ENCODE measurements at regions not wholly inside any gene's neighbourhood (a gene's known extent, or its start where the extent isn't known, plus 50 kb on each side); places are given as distances from the start of the nearest gene placed in this dataset.
"Not testable (repeated sequence)": the region's sequence is repeated elsewhere in the genome, so short reads cannot be mapped to it uniquely, and the experiment has no call there.

- in situ Hi-C loops (cut with MboI; ENCODE audit: low sequenced_read_pairs) = loop anchor here (10.0 to 25.0 kb wide), 2 partner anchors 99 to 323 kb away; partner anchors contain the start of gene IFNGR1
These were observed 95.0 kb upstream of the IFNGR1 start for GRCh38 chr6:137313928-137314855.

- in situ Hi-C loops (cut with MboI; ENCODE audit: low sequenced_read_pairs) = loop anchor here (10.0 to 25.0 kb wide), 2 partner anchors 98 to 324 kb away; partner anchors contain the start of gene IFNGR1
These were observed 94.0 kb upstream of the IFNGR1 start for GRCh38 chr6:137313211-137313610.

DNA sequence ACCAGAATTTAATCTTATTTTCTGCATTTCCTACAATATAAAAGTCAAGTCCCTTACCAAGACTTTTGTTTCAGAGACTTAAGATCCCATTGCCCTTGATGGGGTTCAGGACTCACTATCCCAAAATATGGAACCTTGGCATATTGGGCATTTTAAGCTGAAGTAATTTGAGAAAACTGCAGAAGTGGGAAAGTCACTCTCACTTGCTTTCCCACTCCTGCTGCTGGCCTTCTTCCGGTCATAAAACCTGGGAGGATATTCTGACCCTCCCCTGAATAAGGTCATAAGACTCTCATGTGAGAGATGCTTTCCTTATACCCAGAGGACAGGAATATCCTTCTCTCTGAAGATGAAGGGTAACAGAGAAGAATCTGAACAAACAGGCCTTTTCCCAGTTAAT, 92.8 kb upstream of the IFNGR1 start:
- in situ Hi-C loops (cut with MboI; ENCODE audit: low sequenced_read_pairs) = loop anchor here (10.0 to 25.0 kb wide), 2 partner anchors 97 to 325 kb away; partner anchors contain the start of gene IFNGR1

- in situ Hi-C loops (cut with MboI; ENCODE audit: low sequenced_read_pairs) = loop anchor here (25.0 kb wide), 1 partner anchor 328 kb away; no protein-coding TSS in a partner anchor
These were observed 90.0 kb upstream of the IFNGR1 start for GRCh38 chr6:137309078-137309762.

GRCh38 chr6:137307163-137307854, 88.1 kb upstream of the IFNGR1 start:
- in situ Hi-C loops (cut with MboI; ENCODE audit: low sequenced_read_pairs) = loop anchor here (25.0 kb wide), 1 partner anchor 330 kb away; no protein-coding TSS in a partner anchor

GRCh38 chr6:137305691-137306090, 86.5 kb upstream of the IFNGR1 start:
- in situ Hi-C loops (cut with MboI; ENCODE audit: low sequenced_read_pairs) = loop anchor here (25.0 kb wide), 1 partner anchor 332 kb away; no protein-coding TSS in a partner anchor

DNA sequence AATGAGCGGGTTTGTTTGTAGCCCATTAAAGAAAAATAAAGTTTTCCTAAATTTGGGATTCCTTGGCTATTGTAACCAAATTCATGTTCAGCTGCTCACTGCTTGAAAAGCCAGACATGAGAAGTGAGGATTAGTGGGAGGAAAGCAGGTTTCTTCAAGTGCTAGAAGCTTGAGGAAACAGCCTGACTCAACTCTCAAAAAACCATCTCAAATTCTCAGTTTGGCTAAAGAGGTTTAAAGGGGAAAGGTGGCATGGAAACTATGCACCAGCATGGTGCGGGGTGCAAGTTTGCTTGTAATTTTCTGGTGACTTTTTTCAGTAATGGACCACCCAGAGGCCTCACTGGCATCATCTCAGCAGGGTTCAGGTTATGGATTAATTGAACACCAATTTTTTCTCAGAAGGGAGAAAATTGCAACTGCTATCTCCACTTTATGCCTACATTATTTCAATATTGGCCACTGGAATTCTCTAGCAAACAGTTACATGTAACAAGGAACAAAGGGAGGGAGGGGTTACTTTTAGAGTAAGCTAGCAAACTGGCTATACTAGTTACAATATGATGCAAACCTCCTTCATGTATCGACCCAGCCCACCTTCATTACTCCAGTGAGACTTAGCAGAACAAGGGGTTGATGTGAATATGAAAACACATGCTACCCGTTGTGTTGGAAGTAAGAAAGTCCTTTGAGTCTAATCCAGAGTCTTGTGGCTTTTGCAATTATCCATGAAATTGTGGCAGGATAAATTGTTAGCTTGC, 85.0 kb upstream of the IFNGR1 start:
- in situ Hi-C loops (cut with MboI; ENCODE audit: low sequenced_read_pairs) = loop anchor here (25.0 kb wide), 1 partner anchor 333 kb away; no protein-coding TSS in a partner anchor

- in situ Hi-C loops (cut with MboI; ENCODE audit: low sequenced_read_pairs) = loop anchor here (25.0 kb wide), 1 partner anchor 334 kb away; no protein-coding TSS in a partner anchor
These were observed 84.3 kb upstream of the IFNGR1 start for GRCh38 chr6:137303441-137303840.

GRCh38 chr6:137299681-137300080, 80.5 kb upstream of the IFNGR1 start:
- in situ Hi-C loops (cut with MboI; ENCODE audit: low sequenced_read_pairs) = loop anchor here (25.0 kb wide), 1 partner anchor 338 kb away; no protein-coding TSS in a partner anchor

- in situ Hi-C loops (cut with MboI; ENCODE audit: low sequenced_read_pairs) = no loop called here
These were observed 78.7 kb upstream of the IFNGR1 start for GRCh38 chr6:137297887-137298286.

GRCh38 chr6:137292326-137292725, 73.1 kb upstream of the IFNGR1 start:
- in situ Hi-C loops (cut with MboI; ENCODE audit: low sequenced_read_pairs) = not testable (repeated sequence)

- in situ Hi-C loops (cut with MboI; ENCODE audit: low sequenced_read_pairs) = no loop called here
These were observed 72.3 kb upstream of the IFNGR1 start for GRCh38 chr6:137291441-137291840.

DNA sequence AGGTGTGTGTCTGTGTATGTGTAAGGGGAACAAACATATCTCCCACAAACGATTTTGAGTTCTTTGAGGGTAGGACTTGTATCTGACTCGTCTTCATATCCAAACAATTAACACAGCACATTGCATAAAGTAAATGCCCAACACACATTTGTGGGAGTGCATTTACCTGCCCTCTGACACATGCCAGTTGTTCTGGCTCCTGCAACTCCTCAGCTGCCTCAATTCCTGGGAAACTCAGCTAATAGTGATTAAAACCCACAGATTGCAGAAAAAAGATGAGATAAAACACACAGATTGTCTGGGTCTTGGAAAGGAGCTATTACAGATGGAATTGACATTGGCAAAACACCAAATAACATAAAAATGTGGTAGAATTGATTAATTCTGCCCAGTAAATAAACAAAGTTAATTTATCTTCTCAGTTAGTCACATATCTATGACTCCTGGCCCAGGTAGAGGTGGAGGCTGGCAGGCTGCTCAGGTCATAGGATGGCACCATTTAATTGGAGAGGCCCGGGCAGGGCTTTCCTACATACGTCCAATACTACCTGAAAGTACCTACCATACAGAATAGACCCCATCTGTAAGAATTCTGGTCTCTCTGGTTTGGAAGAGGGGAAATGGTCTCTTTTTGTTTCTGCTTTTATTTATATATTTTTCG, 71.5 kb upstream of the IFNGR1 start:
- in situ Hi-C loops (cut with MboI; ENCODE audit: low sequenced_read_pairs) = no loop called here

- in situ Hi-C loops (cut with MboI; ENCODE audit: low sequenced_read_pairs) = no loop called here
These were observed 67.7 kb upstream of the IFNGR1 start for GRCh38 chr6:137286916-137287315.

- in situ Hi-C loops (cut with MboI; ENCODE audit: low sequenced_read_pairs) = no loop called here
These were observed 67.2 kb upstream of the IFNGR1 start for GRCh38 chr6:137286368-137286767.

- in situ Hi-C loops (cut with MboI; ENCODE audit: low sequenced_read_pairs) = no loop called here
These were observed 65.6 kb upstream of the IFNGR1 start for GRCh38 chr6:137284811-137285110.

DNA sequence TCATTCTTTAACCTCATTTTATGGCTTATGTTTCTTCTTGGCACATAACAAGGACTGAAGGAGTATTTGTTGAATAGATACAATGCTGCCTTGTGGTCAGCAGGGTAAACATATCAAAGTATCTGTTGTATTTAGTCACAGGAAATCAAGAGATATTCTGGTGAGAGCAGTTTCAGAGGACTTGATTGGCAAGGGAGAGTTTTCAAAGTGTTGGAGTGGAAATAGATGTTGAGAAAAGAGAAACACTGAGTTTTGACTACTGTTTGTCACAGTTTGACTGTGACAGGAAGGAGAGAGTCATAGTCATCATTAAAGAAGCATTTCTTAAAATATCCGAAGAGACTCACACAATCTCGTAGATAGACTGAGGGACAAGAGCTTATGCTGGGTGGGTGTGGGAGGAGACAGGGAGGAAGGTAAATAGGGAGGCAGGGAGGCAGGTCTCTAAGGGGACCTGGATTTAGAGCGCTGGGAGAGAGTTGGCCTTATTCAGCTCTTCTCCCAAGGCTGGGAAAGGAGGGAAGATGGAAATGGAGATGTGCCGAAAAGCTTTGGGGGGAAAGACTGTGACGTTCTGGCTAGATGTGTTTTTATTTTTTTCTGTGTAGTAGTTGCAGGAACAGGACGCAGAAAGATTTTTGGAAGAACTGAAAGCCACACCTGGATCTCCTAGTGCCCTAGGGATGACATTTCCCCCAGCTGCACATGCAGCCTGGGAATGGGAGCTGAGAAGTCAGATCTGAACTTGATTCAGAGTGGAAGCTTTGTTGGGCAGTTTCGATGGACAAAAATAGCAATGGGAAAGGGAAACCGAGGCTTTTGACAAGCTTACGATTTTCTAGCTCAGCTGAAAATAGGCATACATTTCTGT, 65.0 kb upstream of the IFNGR1 start:
- in situ Hi-C loops (cut with MboI; ENCODE audit: low sequenced_read_pairs) = no loop called here

- in situ Hi-C loops (cut with MboI; ENCODE audit: low sequenced_read_pairs) = no loop called here
These were observed 63.9 kb upstream of the IFNGR1 start for GRCh38 chr6:137283080-137283479.

DNA sequence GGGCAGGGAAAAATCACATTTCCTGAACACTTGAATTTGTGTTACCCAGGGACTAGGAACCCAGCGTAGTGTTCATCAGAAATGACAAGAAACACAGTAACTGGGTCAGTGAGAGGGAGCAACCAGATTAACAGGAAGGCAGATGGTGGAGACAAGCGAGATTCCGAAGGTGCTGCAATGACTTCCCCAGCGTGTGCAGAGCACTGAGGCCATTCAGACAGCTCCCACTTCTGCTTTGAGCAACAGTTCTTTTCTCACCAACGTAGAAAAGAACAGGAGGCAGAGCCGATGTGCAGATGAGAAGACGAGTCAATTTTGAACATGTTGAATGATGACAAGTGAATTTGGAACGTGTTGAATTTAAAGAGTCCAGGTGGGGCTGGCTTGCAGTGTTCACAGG, 63.1 kb upstream of the IFNGR1 start:
- in situ Hi-C loops (cut with MboI; ENCODE audit: low sequenced_read_pairs) = no loop called here
